ENCODE measurements at regions not wholly inside any gene's neighbourhood (a gene's known extent, or its start where the extent isn't known, plus 50 kb on each side); places are given as distances from the start of the nearest gene placed in this dataset.

GRCh38 chr4:11264841-11265240 is 163.9 kb downstream of the HS3ST1 start:
- DNase-seq, result no peak

- DNase-seq, result no peak
These were observed 164.3 kb downstream of the HS3ST1 start for GRCh38 chr4:11264346-11264745.

- no peak for DNase-seq
These were observed 165.5 kb downstream of the HS3ST1 start for GRCh38 chr4:11263208-11263607.

- peak; percentile 60 for DNase-seq
These were observed 167.4 kb downstream of the HS3ST1 start for GRCh38 chr4:11261066-11261850.

GRCh38 chr4:11259837-11260236 is 168.9 kb downstream of the HS3ST1 start:
- DNase-seq, result peak; percentile 93

GRCh38 chr4:11252149-11252548 is 176.5 kb downstream of the HS3ST1 start:
- no peak for DNase-seq

- DNase-seq, result no peak
These were observed 178.2 kb downstream of the HS3ST1 start for GRCh38 chr4:11250510-11250909.

GRCh38 chr4:11232015-11232414 is 196.7 kb downstream of the HS3ST1 start:
- peak; percentile 69 for DNase-seq

DNA sequence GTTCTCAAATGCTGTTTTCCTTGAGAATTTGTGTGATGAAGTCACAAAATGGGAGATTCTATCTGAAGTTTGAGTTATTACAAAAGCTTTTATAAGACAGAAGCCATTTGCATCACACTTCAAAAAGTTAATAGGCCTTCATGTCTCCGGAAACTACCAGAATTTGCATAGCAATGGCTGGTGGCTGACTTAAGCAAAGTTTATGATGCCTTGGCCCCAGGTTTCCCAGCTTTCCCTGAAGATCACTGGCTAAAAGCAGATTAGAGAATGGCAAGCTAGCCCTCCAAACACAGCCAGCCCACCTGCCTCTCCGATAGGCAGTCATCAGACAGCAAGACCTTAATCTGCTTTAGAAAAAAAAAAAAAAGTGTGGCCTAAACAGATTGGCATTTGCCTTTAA is 197.8 kb downstream of the HS3ST1 start:
- DNase-seq, result no peak

DNA sequence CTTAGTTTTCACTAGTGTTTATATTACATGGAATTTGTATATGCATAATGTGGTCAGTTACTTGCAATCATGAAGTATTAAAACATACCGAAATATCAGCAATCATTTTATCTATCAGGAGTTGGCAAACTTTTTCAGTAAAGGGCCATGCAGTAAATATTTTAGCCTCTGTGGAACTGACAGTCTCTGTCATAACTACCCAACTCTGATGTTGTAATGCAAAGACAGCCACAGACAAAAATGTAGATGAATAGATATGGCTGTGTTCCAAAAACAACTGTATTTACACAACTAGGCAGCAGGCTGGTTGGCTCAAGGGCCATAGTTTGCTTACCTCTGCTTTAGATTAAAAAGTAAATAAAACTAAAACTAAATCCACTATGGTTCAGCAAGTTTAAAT is 200.2 kb downstream of the HS3ST1 start:
- peak; percentile 59 for DNase-seq

- DNase-seq, result peak; percentile 77
These were observed 205.4 kb downstream of the HS3ST1 start for GRCh38 chr4:11223311-11223710.

DNA sequence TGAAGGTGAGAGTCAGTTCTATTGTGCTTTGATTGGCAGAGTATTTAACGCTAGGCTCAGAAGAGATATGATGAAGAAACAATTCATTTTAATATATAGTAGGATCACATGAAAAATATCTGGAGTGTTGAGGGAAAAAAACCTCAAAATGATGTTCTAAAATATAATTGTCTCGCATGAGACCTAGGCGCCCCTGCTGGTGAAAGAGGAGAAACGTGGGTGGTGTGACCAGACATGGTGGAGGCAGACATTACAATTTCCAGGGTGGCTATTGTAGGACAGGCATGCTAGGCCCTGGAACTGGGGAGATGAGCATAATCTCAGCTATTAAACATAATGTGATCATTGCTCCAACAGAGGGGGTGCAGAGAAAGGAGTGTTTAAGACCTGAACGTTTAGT is 210.0 kb downstream of the HS3ST1 start:
- DNase-seq, result no peak

DNA sequence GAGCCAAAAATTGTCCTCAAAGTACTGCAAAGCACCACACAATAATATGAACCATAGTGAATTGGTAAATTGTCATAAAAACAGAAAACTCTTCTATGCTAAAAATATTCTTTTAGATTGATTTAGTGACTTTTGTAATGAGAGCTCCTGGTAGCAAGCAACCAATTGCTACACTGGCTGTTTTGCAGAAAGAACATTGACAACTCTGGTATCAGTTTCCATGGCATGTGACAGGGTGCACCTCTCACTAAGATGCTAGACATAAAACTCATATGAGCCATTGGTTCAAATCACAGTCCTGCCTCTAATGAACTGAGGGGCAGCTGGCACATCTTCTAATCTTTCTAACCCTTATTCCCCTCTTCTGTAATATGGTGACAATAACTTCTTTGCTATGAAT is 212.2 kb downstream of the HS3ST1 start:
- DNase-seq, result no peak

GRCh38 chr4:11214281-11214680 is 214.4 kb downstream of the HS3ST1 start:
- DNase-seq, result no peak

DNA sequence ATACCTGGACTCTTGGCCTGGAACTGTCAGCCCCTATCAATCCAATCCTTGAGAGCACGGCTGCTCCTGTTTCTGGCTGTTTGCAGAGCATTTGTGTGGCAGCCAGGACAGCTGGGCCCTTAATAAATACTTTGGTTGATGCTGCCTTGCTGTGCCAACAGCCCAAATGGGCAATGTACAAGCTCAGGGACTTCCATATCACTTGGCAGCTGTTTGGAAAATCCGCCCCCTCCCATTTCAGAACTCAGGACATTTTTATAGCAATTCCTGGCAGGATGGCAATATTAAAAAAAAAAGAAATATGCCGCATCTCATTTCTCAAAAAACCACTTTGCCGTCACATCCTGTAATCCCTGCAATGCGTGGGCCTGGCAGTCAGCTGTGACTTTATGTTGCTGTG is 218.9 kb downstream of the HS3ST1 start:
- no peak for DNase-seq

DNA sequence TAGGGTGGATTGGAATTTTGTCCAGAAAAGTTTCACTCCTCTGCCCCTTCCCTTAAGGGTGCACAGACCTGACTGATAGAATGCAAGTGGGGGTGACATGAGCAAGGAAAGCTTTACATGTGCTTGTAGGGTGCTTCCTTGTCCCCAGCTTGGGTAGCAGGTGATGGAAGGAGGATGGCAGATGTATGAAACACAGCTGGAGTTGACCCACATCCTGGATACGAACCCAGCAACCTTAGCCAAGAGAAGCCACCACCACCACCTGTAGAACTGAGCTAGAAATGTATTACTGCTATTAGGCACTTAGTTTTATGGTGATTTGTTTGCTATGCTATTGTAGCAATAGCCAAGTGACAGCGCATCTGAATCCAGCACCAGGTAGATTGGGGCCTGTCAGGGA is 227.4 kb downstream of the HS3ST1 start:
- no peak for DNase-seq

- no peak for DNase-seq
These were observed 230.0 kb downstream of the HS3ST1 start for GRCh38 chr4:11198516-11199305.

DNA sequence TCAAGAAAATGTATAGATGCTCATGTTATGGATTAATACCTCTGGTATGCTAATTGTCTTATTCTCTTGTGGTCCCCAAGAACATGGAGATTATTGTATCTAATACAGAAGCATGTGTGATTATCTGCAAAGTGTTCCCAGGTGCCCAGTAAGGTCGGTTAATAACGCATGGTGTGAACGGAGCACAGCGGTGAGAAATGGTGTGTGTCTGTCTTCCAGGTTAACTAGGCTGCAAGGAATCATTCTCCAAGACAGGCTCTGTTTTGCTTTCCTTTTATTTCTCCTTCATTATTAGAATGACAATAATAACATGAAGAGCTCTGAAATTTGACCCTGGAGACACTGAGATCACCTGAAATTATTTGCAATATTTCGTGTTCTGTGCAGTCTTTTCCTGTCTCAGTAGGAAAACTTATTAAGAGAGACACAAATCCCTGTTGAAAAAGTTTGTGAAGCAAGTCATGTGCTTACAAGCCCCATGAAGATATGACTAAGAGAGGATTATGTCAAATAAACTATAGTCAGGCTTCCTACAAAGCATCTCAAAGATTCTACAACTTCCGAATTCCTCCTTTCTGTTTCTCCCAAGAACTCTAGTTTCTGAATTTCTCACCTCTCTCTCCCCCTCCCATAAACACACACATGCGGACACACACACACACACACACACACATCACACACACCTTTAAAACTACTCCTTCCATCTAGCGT is 230.9 kb downstream of the HS3ST1 start:
- no peak for DNase-seq

DNA sequence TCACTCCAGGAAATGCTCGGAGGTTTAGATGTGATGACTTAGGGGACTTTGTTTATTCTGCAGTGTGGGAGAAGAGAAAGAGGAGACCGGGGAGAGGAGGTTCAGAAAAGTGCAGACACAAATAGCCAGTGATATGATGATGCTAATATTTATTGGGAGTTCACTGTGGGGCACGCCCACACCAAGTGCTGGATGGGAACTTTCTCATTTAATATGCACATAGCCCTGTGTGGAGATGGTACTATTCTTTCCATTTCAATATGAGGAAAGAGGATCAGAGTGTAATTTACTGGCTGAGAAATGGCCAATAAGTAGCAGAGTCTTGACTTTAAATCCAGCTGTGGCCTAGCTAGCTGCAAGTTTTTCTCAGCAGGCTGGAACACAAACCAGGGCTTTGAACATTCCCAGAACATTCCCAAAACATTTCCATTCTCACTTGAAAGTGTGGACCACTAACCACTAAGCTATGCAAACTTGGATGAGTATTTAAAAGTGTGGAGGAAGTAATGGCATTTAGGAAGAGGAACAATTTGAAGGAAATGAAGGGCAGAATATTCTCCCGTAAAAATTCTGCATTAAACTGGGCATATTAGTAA is 231.7 kb downstream of the HS3ST1 start:
- DNase-seq, result no peak

DNA sequence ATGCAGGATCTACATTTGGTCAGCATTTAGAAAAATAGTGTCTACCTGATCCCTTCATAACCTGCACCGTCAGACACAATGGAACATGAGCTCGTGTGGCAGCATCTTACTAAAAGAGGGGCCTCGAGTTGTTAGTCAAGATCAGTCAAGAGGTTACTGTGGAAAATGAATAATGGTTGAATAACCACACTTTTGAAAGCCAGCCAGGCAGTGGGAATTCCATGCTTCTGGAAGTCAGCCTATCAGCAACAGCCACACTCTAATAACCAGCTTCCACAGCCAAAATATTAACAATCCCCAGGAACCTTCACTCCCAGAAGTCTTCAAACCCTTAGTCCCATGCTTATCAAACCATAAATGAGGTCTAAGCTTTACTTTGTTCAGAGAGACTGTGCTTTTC is 234.3 kb downstream of the HS3ST1 start:
- peak; percentile 77 for DNase-seq

- no peak for DNase-seq
These were observed 238.9 kb downstream of the HS3ST1 start for GRCh38 chr4:11189756-11190155.

- no peak for DNase-seq
These were observed 245.3 kb downstream of the HS3ST1 start for GRCh38 chr4:11183356-11183740.

All from NCI-H2029 treated with DMSO at 0.1 percent for 48 hours (cell line).